Lung (tissue), 11 donors: ENCODE measurements at regions not wholly inside any gene's neighbourhood (a gene's known extent, or its start where the extent isn't known, plus 50 kb on each side); places are given as distances from the start of the nearest gene placed in this dataset.

ENCODE experiments used
- ATAC-seq: fragments of 200-7000 bp; cut with Tn5 transposase; one replicate; pipeline ENCODE4 v1.9.1; 2020; ENCODE audit warnings: moderate number of reproducible peaks; ENCODE audit not compliant: insufficient read depth, low FRiP score
- DNase-seq, 3 donors: peaks; one replicate each; pipeline ENCODE4 v3.0.0-alpha.2; 2013 to 2017
- H3K27ac ChIP-seq, 2 donors: one replicate each; pipeline ENCODE4 v1.5.1; 2013; ENCODE audit warnings: mild to moderate bottlenecking in 2 of 2, moderate library complexity in 2 of 2, control low read depth in 1 of 2, inconsistent platforms in 1 of 2, low read depth in 1 of 2, low read length in 1 of 2
- H3K27me3 ChIP-seq, 3 donors: one replicate each; pipeline ENCODE4 v1.5.1; 2013; ENCODE audit warnings: low read length in 2 of 3; ENCODE audit not compliant: control insufficient read depth in 3 of 3, insufficient read depth in 3 of 3
- H3K36me3 ChIP-seq, 4 donors: one replicate each; pipeline ENCODE4 v1.5.1; 2013; ENCODE audit warnings: low read length in 4 of 4, mild to moderate bottlenecking in 1 of 4, moderate library complexity in 1 of 4; ENCODE audit not compliant: control insufficient read depth in 4 of 4, insufficient read depth in 4 of 4
- H3K4me1 ChIP-seq, 5 donors: one replicate each; pipeline ENCODE4 v1.5.1; 2013; ENCODE audit warnings: low read length in 5 of 5, mild to moderate bottlenecking in 2 of 5, moderate library complexity in 1 of 5; ENCODE audit not compliant: control insufficient read depth in 5 of 5, insufficient read depth in 5 of 5
- H3K4me3 ChIP-seq: one replicate; pipeline ENCODE4 v1.5.1; 2013; ENCODE audit warnings: mild to moderate bottlenecking, control low read depth, moderate library complexity
- H3K9ac ChIP-seq, 2 donors: one replicate each; pipeline ENCODE4 v1.5.1; 2013; ENCODE audit warnings: low read length in 2 of 2, control low read depth in 1 of 2; ENCODE audit not compliant: insufficient read depth in 1 of 2
- H3K9me3 ChIP-seq, 4 donors: one replicate each; pipeline ENCODE4 v1.5.1; 2013; ENCODE audit warnings: low read length in 3 of 4, mild to moderate bottlenecking in 1 of 4, moderate library complexity in 1 of 4; ENCODE audit not compliant: control insufficient read depth in 4 of 4, insufficient read depth in 3 of 4
- WGBS, 2 donors: extraction: QIAGEN DNeasy Blood & Tissue Kit; methylation state at CpG; one replicate each; pipeline ENCODE4 v1.1.7; 2013; 5-methylcytosine and 5-hydroxymethylcytosine counted together
- TF ChIP-seq, protein P1 (sequence below): IDR thresholded peaks from 2 replicates; pipeline ENCODE4 v1.5.1; 2012; ENCODE audit warnings: mild to moderate bottlenecking; ENCODE audit errors: control extremely low read depth, extremely low read depth
- donor health status: control.
- donor health status: control.
- donor health status: Bipolar disorder and iron deficiency.
- donor health status: healthy.
- donor health status: DM: yes; HTN: yes; CAD: no.

DNA sequence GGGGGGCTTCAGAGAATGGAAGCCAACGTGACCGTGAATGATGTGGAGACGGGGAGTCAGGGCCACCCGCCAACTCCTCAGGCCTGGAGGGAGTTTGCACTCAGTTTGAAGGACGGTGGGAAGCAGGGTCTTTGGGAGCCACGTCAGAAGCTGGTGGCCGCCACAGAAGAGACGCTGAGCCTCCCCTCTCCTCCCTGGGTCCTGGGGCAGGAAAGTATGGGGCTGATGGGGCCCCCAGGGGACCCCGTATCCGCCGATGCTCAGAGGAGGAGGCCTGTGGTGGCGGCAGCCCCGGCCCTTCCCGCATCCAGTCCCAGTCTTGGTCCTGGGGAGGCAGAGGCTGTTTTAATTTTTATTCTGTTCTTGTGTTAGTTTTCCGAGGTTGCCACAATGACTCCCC lies 188.6 kb upstream of the C1orf174 start:
- WGBS, 2 donors: 87 to 93% methylated on average over 15 of the region's 15 CpGs
- Histone ChIP-seq H3K4me3 (no peak overlapping the region), H3K9ac (no peak overlapping the region), H3K36me3 (no peaks in the 10 kb centered on the region), H3K9me3 (peaks cover 0 to 26% (median 3%) of the 10 kb centered on the region in 4 donors), H3K4me1 (peaks cover 0 to 34% (median 5%) of the 10 kb centered on the region in 5 donors), H3K27ac (no peak overlapping the region), H3K27me3 (no peaks in the 10 kb centered on the region)
- ATAC-seq (no peak), DNase-seq (no peak)
- TF ChIP-seq, protein P1, sequence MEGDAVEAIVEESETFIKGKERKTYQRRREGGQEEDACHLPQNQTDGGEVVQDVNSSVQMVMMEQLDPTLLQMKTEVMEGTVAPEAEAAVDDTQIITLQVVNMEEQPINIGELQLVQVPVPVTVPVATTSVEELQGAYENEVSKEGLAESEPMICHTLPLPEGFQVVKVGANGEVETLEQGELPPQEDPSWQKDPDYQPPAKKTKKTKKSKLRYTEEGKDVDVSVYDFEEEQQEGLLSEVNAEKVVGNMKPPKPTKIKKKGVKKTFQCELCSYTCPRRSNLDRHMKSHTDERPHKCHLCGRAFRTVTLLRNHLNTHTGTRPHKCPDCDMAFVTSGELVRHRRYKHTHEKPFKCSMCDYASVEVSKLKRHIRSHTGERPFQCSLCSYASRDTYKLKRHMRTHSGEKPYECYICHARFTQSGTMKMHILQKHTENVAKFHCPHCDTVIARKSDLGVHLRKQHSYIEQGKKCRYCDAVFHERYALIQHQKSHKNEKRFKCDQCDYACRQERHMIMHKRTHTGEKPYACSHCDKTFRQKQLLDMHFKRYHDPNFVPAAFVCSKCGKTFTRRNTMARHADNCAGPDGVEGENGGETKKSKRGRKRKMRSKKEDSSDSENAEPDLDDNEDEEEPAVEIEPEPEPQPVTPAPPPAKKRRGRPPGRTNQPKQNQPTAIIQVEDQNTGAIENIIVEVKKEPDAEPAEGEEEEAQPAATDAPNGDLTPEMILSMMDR: no peak

DNA sequence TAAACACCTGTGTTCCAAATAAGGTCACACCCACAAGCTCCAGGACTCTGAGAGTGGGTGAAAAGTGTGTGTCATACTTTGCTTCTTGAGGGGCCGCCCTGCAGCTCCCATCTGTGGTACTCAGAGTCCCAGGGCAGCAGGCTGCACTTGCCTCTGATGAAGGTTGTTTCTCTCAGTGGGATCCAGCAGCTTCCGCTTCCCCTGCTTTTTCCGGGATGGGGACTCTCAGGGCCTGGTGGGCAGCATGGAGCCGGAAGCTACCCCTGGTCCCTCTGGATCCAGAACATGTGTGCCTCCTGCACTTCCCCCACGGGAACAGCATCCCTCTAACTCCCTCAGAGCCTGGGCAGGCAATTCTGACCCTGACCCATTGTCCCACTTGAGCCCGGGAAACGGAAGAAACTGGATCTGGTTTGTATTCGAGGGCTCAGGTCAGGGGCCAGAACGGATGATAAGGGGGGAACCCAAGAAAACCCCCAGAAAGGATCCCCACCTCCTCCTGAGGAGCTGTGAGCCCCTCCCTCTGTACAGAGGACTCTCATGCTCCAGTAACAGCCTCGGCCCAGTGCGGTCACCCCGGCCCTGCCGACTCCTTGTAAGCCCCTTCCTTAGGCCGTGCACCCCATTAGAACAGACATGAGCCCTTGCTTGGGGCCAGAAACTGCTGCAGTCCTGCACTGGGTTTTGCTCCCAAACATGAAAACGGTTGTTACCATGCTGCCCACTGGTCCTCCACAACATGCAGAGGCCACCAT lies 189.5 kb upstream of the C1orf174 start:
- Histone ChIP-seq H3K4me3 (no peak overlapping the region), H3K36me3 (no peaks in the 10 kb centered on the region), H3K27me3 (no peaks in the 10 kb centered on the region), H3K27ac (no peak overlapping the region), H3K9ac (no peak overlapping the region), H3K9me3 (peaks cover 0 to 31% (median 3%) of the 10 kb centered on the region in 4 donors), H3K4me1 (peaks cover 0 to 25% (median 5%) of the 10 kb centered on the region in 5 donors)
- ATAC-seq (no peak), DNase-seq (no peak)
- 85 to 91% methylated on average over 15 of the region's 15 CpGs for WGBS, 2 donors
- TF ChIP-seq, protein P1: no peak

DNA sequence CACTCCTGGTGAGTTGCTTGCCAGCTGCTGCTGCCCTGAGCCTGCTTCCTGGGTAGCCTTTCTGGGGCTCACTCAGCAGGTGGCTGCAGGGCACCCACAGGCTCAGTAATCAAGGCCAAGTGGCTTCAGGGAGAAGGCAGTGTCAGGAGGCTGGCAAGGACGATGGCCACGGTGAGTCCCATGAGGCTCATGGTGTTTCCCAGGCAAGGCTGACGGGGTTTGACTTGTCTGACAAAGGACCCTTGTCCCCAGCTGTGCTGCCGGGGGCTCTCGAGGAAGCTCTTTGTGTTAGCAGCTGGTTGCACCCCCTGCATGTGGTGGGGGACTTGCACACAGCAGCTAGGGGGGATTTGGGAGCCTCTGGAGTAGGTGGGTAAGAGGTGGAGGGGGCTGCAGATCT lies 190.5 kb upstream of the C1orf174 start:
- 75 to 91% methylated on average over 5 of the region's 5 CpGs for WGBS, 2 donors
- Histone ChIP-seq H3K9ac (no peak overlapping the region), H3K9me3 (peaks cover 0 to 31% (median 3%) of the 10 kb centered on the region in 4 donors), H3K36me3 (no peaks in the 10 kb centered on the region), H3K4me1 (peaks cover 0 to 15% (median 3%) of the 10 kb centered on the region in 5 donors), H3K4me3 (no peak overlapping the region), H3K27ac (no peak overlapping the region), H3K27me3 (no peaks in the 10 kb centered on the region)
- TF ChIP-seq, protein P1: no peak
- DNase-seq (no peak), ATAC-seq (no peak)
